ENCODE measurements at regions not wholly inside any gene's neighbourhood (a gene's known extent, or its start where the extent isn't known, plus 50 kb on each side); places are given as distances from the start of the nearest gene placed in this dataset.

DNA sequence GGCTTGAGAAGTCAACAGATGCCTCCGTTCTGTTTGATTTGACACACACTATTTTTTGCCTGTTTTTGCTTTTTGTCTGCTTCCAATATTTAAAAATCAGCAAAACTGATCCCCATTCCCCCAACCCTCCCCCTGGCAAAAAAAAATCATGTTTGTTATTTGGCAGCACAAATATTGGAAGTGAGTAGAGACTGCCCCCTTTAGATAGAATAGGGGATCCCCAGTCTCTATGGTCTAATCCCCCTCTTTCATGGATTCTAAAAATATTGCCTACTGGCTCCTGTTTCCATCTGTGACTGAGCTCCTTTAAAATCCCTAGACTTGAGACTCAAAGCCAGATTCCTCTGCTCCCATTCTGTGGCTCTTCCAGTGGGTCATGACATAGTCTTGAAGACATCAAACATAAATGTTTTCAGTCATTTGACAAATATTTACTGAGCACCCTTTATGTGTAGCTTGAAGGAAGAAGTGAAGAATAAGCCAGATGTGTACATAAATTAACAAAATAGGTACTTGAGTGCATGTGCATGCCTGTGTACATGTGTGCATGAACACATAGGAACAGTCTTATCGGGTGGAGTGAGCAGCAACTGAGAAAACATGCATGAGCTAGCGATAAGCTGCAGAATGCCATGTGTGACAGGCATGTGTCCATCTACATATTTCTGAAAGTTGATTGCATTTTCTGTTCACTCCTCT is 101.2 kb downstream of the SALL1 start:
- TF ChIP-seq, protein P1, sequence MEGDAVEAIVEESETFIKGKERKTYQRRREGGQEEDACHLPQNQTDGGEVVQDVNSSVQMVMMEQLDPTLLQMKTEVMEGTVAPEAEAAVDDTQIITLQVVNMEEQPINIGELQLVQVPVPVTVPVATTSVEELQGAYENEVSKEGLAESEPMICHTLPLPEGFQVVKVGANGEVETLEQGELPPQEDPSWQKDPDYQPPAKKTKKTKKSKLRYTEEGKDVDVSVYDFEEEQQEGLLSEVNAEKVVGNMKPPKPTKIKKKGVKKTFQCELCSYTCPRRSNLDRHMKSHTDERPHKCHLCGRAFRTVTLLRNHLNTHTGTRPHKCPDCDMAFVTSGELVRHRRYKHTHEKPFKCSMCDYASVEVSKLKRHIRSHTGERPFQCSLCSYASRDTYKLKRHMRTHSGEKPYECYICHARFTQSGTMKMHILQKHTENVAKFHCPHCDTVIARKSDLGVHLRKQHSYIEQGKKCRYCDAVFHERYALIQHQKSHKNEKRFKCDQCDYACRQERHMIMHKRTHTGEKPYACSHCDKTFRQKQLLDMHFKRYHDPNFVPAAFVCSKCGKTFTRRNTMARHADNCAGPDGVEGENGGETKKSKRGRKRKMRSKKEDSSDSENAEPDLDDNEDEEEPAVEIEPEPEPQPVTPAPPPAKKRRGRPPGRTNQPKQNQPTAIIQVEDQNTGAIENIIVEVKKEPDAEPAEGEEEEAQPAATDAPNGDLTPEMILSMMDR (conservative IDR thresholded peaks at IDR 0.05; ENCODE audit: low read depth, low read length), result no peak
- TF ChIP-seq EZH2 (IDR thresholded peaks at IDR 0.05; ENCODE audit: low read length, unreplicated experiment), result no peak

Measured in PC-3 (cell line).